CD14-positive monocyte (primary cell): ENCODE measurements at regions not wholly inside any gene's neighbourhood (a gene's known extent, or its start where the extent isn't known, plus 50 kb on each side); places are given as distances from the start of the nearest gene placed in this dataset.

ENCODE experiments used
- DNase-seq, 3 donors: peaks; one replicate each; pipeline ENCODE4 v3.0.0-alpha.2; 2011 to 2022
- H2AFZ ChIP-seq: 2 replicates; pipeline ENCODE4 v1.6.0; 2012; ENCODE audit warnings: mild to moderate bottlenecking, low read depth, low read length, inconsistent platforms; ENCODE audit not compliant: insufficient read depth, poor library complexity, severe bottlenecking
- H3K27ac ChIP-seq, 2 donors: 1 replicate in 1 of 2; 2 replicates in 1 of 2; pipeline ENCODE4 v1.5.1; 2012 to 2013; ENCODE audit warnings: low read length in 2 of 2, control low read depth in 1 of 2, inconsistent platforms in 1 of 2, low read depth in 1 of 2, mild to moderate bottlenecking in 1 of 2
- H3K27me3 ChIP-seq, 2 donors: one replicate each; pipeline versions ENCODE4 v1.6.0 to v1.6.1; 2011 to 2013; ENCODE audit warnings: low read length in 2 of 2; ENCODE audit not compliant: control insufficient read depth in 2 of 2, insufficient read depth in 2 of 2
- H3K36me3 ChIP-seq, 2 donors: replicated peaks in 1 of 2; 1 replicate in 1 of 2; 2 replicates in 1 of 2; pipeline versions ENCODE4 v1.5.1 to v1.6.1; 2012 to 2013; ENCODE audit warnings: low read length in 2 of 2, control low read depth in 1 of 2, inconsistent platforms in 1 of 2, mild to moderate bottlenecking in 1 of 2; ENCODE audit not compliant: insufficient read depth in 2 of 2, control insufficient read depth in 1 of 2
- H3K4me1 ChIP-seq, 2 donors: 1 replicate in 1 of 2; 2 replicates in 1 of 2; pipeline versions ENCODE4 v1.5.1 to v1.6.1; 2012 to 2013; ENCODE audit warnings: low read length in 2 of 2, control low read depth in 1 of 2, inconsistent platforms in 1 of 2, mild to moderate bottlenecking in 1 of 2, moderate library complexity in 1 of 2; ENCODE audit not compliant: insufficient read depth in 2 of 2, control insufficient read depth in 1 of 2
- H3K4me2 ChIP-seq: replicated peaks from 2 replicates; pipeline ENCODE3; 2012; ENCODE audit warnings: low read length, moderate library complexity, mild to moderate bottlenecking; ENCODE audit not compliant: poor library complexity, severe bottlenecking; ENCODE audit errors: extremely low read depth
- H3K4me3 ChIP-seq, 3 experiments: fragments of 200-600 bp in 1 of 3; sonication (generic) in 1 of 3; replicated peaks in 1 of 3; 1 replicate in 2 of 3; 2 replicates in 1 of 3; pipeline ENCODE4 v1.5.1; 2011 to 2013; ENCODE audit warnings: low read length in 3 of 3, mild to moderate bottlenecking in 3 of 3, control low read depth in 2 of 3, low read depth in 2 of 3, inconsistent platforms in 1 of 3, moderate library complexity in 1 of 3
- H3K79me2 ChIP-seq: 2 replicates; pipeline ENCODE4 v1.6.0; 2012; ENCODE audit warnings: mild to moderate bottlenecking, control low read depth, inconsistent platforms, low read length, moderate library complexity; ENCODE audit not compliant: insufficient read depth
- H3K9ac ChIP-seq: 2 replicates; pipeline ENCODE4 v1.6.0; 2017; ENCODE audit warnings: low read length, mild to moderate bottlenecking; ENCODE audit not compliant: insufficient read depth, poor library complexity, severe bottlenecking
- H3K9me3 ChIP-seq, 2 donors: replicated peaks in 1 of 2; 1 replicate in 1 of 2; 2 replicates in 1 of 2; pipeline versions ENCODE4 v1.5.1 to v1.6.1; 2012 to 2013; ENCODE audit warnings: low read length in 2 of 2, control low read depth in 1 of 2; ENCODE audit not compliant: control insufficient read depth in 1 of 2, insufficient read depth in 1 of 2
- H4K20me1 ChIP-seq: 2 replicates; pipeline ENCODE4 v1.6.0; 2012; ENCODE audit warnings: mild to moderate bottlenecking, low read length, control low read depth, moderate library complexity; ENCODE audit not compliant: insufficient read depth
- H3K27ac Mint-ChIP-seq, 7 donors: one replicate each; pipeline ENCODE4 v1.8.0; 2020; ENCODE audit warnings: mild to moderate bottlenecking in 7 of 7, mixed read lengths in 7 of 7, moderate library complexity in 6 of 7, inconsistent platforms in 2 of 7
- H3K27me3 Mint-ChIP-seq, 3 donors: one replicate each; pipeline ENCODE4 v1.8.0; 2021 to 2022; ENCODE audit warnings: low read depth in 3 of 3, mild to moderate bottlenecking in 3 of 3, mixed read lengths in 3 of 3, moderate library complexity in 3 of 3, inconsistent platforms in 1 of 3
- H3K36me3 Mint-ChIP-seq, 2 donors: one replicate each; pipeline ENCODE4 v1.8.0; 2020; ENCODE audit warnings: mixed read lengths in 2 of 2, inconsistent platforms in 1 of 2, mild to moderate bottlenecking in 1 of 2
- H3K4me1 Mint-ChIP-seq: one replicate; pipeline ENCODE4 v1.8.0; 2020; ENCODE audit warnings: mild to moderate bottlenecking, mixed read lengths
- H3K4me3 Mint-ChIP-seq, 2 donors: one replicate each; pipeline ENCODE4 v1.8.0; 2020; ENCODE audit warnings: mild to moderate bottlenecking in 2 of 2, mixed read lengths in 2 of 2, moderate library complexity in 1 of 2
- H3K9me3 Mint-ChIP-seq, 7 donors: one replicate each; pipeline ENCODE4 v1.8.0; 2020 to 2022; ENCODE audit warnings: mixed read lengths in 7 of 7, mild to moderate bottlenecking in 6 of 7, moderate library complexity in 6 of 7, inconsistent platforms in 2 of 7
- WGBS: methylation state at CpG from one replicate; pipeline ENCODE4 v1.1.5; 2013; ENCODE audit warnings: missing lambda C conversion rate; ENCODE audit not compliant: insufficient coverage; 5-methylcytosine and 5-hydroxymethylcytosine counted together
- intact Hi-C, 2 donors: fragments of 100-400 bp; cut with micrococcal nuclease; formaldehyde crosslinking; loops; one replicate each; pipeline versions ENCODE4 v1.15.0 to v1.15.1; 2023
- TF ChIP-seq, protein P1 (sequence below): fragments of 200-600 bp; IDR thresholded peaks from one replicate; pipeline ENCODE4 v1.8.0; 2022; ENCODE audit warnings: antibody characterized with exemption, mild to moderate bottlenecking

DNA sequence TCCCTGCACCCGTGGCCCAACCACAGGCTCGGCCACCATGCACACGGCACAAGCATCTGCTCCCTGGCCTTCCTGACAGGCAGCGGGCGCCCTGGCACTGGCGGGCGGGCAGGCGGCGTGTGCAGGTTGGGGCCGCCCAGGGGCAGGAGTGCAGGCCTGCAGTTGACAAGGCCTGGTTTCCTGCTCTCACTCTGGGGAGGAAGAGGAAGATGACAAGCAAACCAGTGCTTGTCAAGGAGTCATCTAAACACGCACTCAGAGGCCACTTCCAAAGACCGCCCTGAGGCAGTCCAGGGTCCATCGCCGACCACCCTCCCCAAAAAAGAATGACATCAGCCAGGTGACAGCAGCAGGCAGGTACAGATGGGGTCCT, 65.3 kb upstream of the LINC01488 start:
- WGBS: 8% methylated on average over 7 of the region's 14 CpGs
- H3K27ac ChIP-seq: no peak overlapping the region
- H3K27ac Mint-ChIP-seq: no peak overlapping the region
- intact Hi-C loops: no loop called here
- peaks cover 19% of the 10 kb centered on the region for H3K4me1 Mint-ChIP-seq
- peaks cover 3 to 36% (median 16%) of the 10 kb centered on the region in 3 donors for H3K27me3 Mint-ChIP-seq
- no peaks in the 10 kb centered on the region for H3K36me3 ChIP-seq
- H3K27me3 ChIP-seq: peaks cover 0 to 17% of the 10 kb centered on the region in 2 donors
- TF ChIP-seq, protein P1, sequence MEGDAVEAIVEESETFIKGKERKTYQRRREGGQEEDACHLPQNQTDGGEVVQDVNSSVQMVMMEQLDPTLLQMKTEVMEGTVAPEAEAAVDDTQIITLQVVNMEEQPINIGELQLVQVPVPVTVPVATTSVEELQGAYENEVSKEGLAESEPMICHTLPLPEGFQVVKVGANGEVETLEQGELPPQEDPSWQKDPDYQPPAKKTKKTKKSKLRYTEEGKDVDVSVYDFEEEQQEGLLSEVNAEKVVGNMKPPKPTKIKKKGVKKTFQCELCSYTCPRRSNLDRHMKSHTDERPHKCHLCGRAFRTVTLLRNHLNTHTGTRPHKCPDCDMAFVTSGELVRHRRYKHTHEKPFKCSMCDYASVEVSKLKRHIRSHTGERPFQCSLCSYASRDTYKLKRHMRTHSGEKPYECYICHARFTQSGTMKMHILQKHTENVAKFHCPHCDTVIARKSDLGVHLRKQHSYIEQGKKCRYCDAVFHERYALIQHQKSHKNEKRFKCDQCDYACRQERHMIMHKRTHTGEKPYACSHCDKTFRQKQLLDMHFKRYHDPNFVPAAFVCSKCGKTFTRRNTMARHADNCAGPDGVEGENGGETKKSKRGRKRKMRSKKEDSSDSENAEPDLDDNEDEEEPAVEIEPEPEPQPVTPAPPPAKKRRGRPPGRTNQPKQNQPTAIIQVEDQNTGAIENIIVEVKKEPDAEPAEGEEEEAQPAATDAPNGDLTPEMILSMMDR: no peak
- H3K9ac ChIP-seq: no peak overlapping the region
- peaks cover 0 to 8% (median 4%) of the 10 kb centered on the region in 7 donors for H3K9me3 Mint-ChIP-seq
- H3K79me2 ChIP-seq: no peaks in the 10 kb centered on the region
- DNase-seq: peak in 1 of 3 donors; percentile 16
- no peak overlapping the region for H3K4me3 ChIP-seq
- H3K4me3 Mint-ChIP-seq: no peak overlapping the region
- H4K20me1 ChIP-seq: no peaks in the 10 kb centered on the region
- H2AFZ ChIP-seq: no peak overlapping the region
- no peaks in the 10 kb centered on the region for H3K36me3 Mint-ChIP-seq
- H3K9me3 ChIP-seq: no peaks in the 10 kb centered on the region
- H3K4me1 ChIP-seq: peaks cover 17 to 22% of the 10 kb centered on the region in 2 donors
- H3K4me2 ChIP-seq: no peak overlapping the region

DNA sequence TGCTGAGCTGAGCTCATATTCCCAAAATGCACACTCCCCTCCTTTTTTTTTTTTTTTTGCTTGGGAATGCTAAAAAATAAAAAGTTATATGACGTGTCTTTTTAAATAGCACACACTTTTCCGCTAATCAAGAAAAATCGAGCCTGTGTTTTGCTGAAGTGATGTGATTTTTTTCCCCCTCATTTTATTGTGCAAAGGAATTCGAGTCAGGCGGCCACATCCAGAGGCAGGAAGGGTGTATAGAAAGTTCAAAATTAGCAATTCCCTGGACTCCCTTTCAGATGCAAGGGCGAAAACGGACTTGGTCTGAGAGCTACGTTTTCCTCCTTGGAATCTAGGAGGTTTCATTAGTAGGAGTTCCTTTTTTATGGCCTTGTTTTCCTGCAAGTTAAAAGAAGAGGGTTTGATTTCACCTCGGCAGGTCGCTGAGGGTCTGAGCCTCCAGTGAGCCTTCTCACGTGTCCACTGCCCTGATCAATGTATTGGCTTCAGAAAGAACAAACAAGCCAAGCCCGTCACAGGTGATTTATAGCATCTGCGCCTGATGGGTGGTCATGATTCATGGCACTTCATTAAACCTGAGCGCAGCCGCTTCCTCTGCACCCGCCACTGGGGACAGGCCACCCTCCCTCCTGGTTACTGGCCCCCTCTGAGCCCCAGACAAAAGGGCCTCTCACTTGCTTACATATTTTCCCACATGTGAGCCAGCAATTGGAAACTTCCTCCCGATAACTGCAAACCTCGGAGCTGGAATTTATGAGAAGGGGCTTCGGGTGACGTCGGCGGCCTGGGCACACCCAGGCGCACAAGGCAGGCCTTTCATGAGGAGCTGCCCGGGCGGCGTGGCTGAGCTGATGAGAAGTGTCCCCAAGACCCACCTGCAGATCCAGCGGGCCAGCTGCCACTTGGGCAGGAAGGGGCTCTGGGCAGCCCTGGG, 64.4 kb upstream of the LINC01488 start:
- H3K27me3 Mint-ChIP-seq: peaks cover 3 to 37% (median 16%) of the 10 kb centered on the region in 3 donors
- no peaks in the 10 kb centered on the region for H4K20me1 ChIP-seq
- no peak overlapping the region for H3K4me2 ChIP-seq
- no peak overlapping the region for H3K9ac ChIP-seq
- no peaks in the 10 kb centered on the region for H3K36me3 ChIP-seq
- H3K27me3 ChIP-seq: peaks cover 0 to 17% of the 10 kb centered on the region in 2 donors
- 35% methylated on average over 16 of the region's 27 CpGs for WGBS
- peaks cover 17 to 22% of the 10 kb centered on the region in 2 donors for H3K4me1 ChIP-seq
- H3K4me3 Mint-ChIP-seq: peak overlapping the region in 1 of 2 donors; percentile 39
- TF ChIP-seq, protein P1: no peak
- H3K36me3 Mint-ChIP-seq: no peaks in the 10 kb centered on the region
- H3K9me3 ChIP-seq: no peaks in the 10 kb centered on the region
- intact Hi-C loops: no loop called here
- H3K27ac ChIP-seq: no peak overlapping the region
- H3K4me1 Mint-ChIP-seq: peaks cover 19% of the 10 kb centered on the region
- H3K27ac Mint-ChIP-seq: no peak overlapping the region
- no peak for DNase-seq
- H3K79me2 ChIP-seq: no peaks in the 10 kb centered on the region
- H3K4me3 ChIP-seq: no peak overlapping the region
- H2AFZ ChIP-seq: no peak overlapping the region
- H3K9me3 Mint-ChIP-seq: peaks cover 0 to 8% (median 4%) of the 10 kb centered on the region in 7 donors
